Activated CD8-positive, alpha-beta T cell treated with anti-CD3 and anti-CD28 coated beads for 36 hours (primary cell): ENCODE measurements at regions not wholly inside any gene's neighbourhood (a gene's known extent, or its start where the extent isn't known, plus 50 kb on each side); places are given as distances from the start of the nearest gene placed in this dataset.
"Not testable (repeated sequence)": the region's sequence is repeated elsewhere in the genome, so short reads cannot be mapped to it uniquely, and the experiment has no call there.

Source experiments
- ATAC-seq: fragments of 200-7000 bp; cut with Tn5 transposase; one replicate; pipeline ENCODE4 v1.10.0; 2021; ENCODE audit warnings: mild to moderate bottlenecking, moderate library complexity
- CTCF ChIA-PET: fragments of 350-600 bp; sonication (Branson Sonifier 250); formaldehyde crosslinking; loops from one replicate; lab custom pipeline; 2021; ENCODE audit warnings: antibody characterized with exemption; lab: Charles Lee
- POLR2A ChIA-PET: fragments of 350-600 bp; sonication (Branson Sonifier 250); formaldehyde crosslinking; loops from one replicate; lab custom pipeline; 2021; ENCODE audit warnings: antibody characterized with exemption; lab: Charles Lee
- DNase-seq: peaks from one replicate; pipeline ENCODE4 v3.0.0-alpha.2; 2020
- H3K27ac Mint-ChIP-seq: one replicate; pipeline ENCODE4 v1.8.0; 2021; ENCODE audit warnings: mild to moderate bottlenecking, mixed read lengths
- H3K27me3 Mint-ChIP-seq: one replicate; pipeline ENCODE4 v1.8.0; 2021; ENCODE audit warnings: mixed read lengths
- H3K36me3 Mint-ChIP-seq: one replicate; pipeline ENCODE4 v1.8.0; 2021; ENCODE audit warnings: low read depth, mixed read lengths
- H3K4me1 Mint-ChIP-seq: one replicate; pipeline ENCODE4 v1.8.0; 2021; ENCODE audit warnings: low read depth, mixed read lengths
- H3K4me3 Mint-ChIP-seq: one replicate; pipeline ENCODE4 v1.8.0; 2021; ENCODE audit warnings: mild to moderate bottlenecking, moderate library complexity, mixed read lengths
- H3K9me3 Mint-ChIP-seq: one replicate; pipeline ENCODE4 v1.8.0; 2021; ENCODE audit warnings: mixed read lengths
- CTCF ChIP-seq: fragments of 200-600 bp; IDR thresholded peaks from one replicate; pipeline ENCODE4 v1.8.0; 2022; ENCODE audit warnings: antibody characterized with exemption, mild to moderate bottlenecking
- intact Hi-C: fragments of 100-400 bp; cut with micrococcal nuclease; formaldehyde crosslinking; loops from one replicate; pipeline ENCODE4 v1.10.0; 2022

GRCh38 chr7:76202-76601 lies 116.2 kb upstream of the FAM20C start:
- H3K27me3 Mint-ChIP-seq, intact Hi-C loops, H3K27ac Mint-ChIP-seq, POLR2A ChIA-PET, ATAC-seq, H3K36me3 Mint-ChIP-seq, H3K4me1 Mint-ChIP-seq, H3K9me3 Mint-ChIP-seq, DNase-seq, CTCF ChIA-PET, H3K4me3 Mint-ChIP-seq: not testable (repeated sequence)

GRCh38 chr7:76829-77395 lies 115.5 kb upstream of the FAM20C start:
- H3K4me3 Mint-ChIP-seq, H3K27ac Mint-ChIP-seq, H3K9me3 Mint-ChIP-seq, intact Hi-C loops, H3K4me1 Mint-ChIP-seq, CTCF ChIA-PET, H3K36me3 Mint-ChIP-seq, ATAC-seq, H3K27me3 Mint-ChIP-seq, DNase-seq, POLR2A ChIA-PET: not testable (repeated sequence)

- ATAC-seq, H3K9me3 Mint-ChIP-seq, DNase-seq, H3K4me3 Mint-ChIP-seq, intact Hi-C loops, H3K36me3 Mint-ChIP-seq, H3K27me3 Mint-ChIP-seq, CTCF ChIA-PET, POLR2A ChIA-PET, H3K4me1 Mint-ChIP-seq, H3K27ac Mint-ChIP-seq: not testable (repeated sequence)
Measured at GRCh38 chr7:78862-79261, 113.5 kb upstream of the FAM20C start.

- H3K9me3 Mint-ChIP-seq, DNase-seq, H3K27ac Mint-ChIP-seq, ATAC-seq, H3K4me1 Mint-ChIP-seq, CTCF ChIA-PET, intact Hi-C loops, H3K36me3 Mint-ChIP-seq, POLR2A ChIA-PET, H3K27me3 Mint-ChIP-seq, H3K4me3 Mint-ChIP-seq: not testable (repeated sequence)
Measured at GRCh38 chr7:79400-80055, 112.8 kb upstream of the FAM20C start.

GRCh38 chr7:80259-81067 lies 111.9 kb upstream of the FAM20C start:
- H3K4me3 Mint-ChIP-seq: no peak overlapping the region
- no peaks in the 10 kb centered on the region for H3K9me3 Mint-ChIP-seq
- no peak overlapping the region for H3K27ac Mint-ChIP-seq
- H3K36me3 Mint-ChIP-seq: no peaks in the 10 kb centered on the region
- POLR2A ChIA-PET: no interaction called here
- CTCF ChIA-PET: no interaction called here
- no peaks in the 10 kb centered on the region for H3K4me1 Mint-ChIP-seq
- DNase-seq (no peak), ATAC-seq (no peak)
- TF ChIP-seq CTCF: no peak
- no peaks in the 10 kb centered on the region for H3K27me3 Mint-ChIP-seq
- intact Hi-C loops: no loop called here

- H3K9me3 Mint-ChIP-seq: no peaks in the 10 kb centered on the region
- POLR2A ChIA-PET: no interaction called here
Measured at GRCh38 chr7:81068-81925, 111.1 kb upstream of the FAM20C start.

More at GRCh38 chr7:81068-81925, 111.1 kb upstream of the FAM20C start:
- no peak for ATAC-seq
- Mint-ChIP-seq H3K27me3 (no peaks in the 10 kb centered on the region), H3K27ac (no peak overlapping the region), H3K4me1 (no peaks in the 10 kb centered on the region), H3K4me3 (no peak overlapping the region), H3K36me3 (no peaks in the 10 kb centered on the region)
- TF ChIP-seq CTCF: no peak
- DNase-seq: no peak
- CTCF ChIA-PET: no interaction called here
- intact Hi-C loops: no loop called here
